Activated CD4-positive, alpha-beta T cell treated with anti-CD3 and anti-CD28 coated beads, Interleukin-2, Interleukin-4, amounts not matched to agents 100 ng/mL and 50 ng/mL, durations not matched to agents 16 hours and 8 hours (primary cell): ENCODE measurements at regions not wholly inside any gene's neighbourhood (a gene's known extent, or its start where the extent isn't known, plus 50 kb on each side); places are given as distances from the start of the nearest gene placed in this dataset.

ENCODE experiments used
- DNase-seq: peaks from one replicate; pipeline ENCODE4 v3.0.0-alpha.2; 2020; ENCODE audit warnings: low spot score

- DNase-seq: no peak
These were observed 662.0 kb upstream of the CDH18 start for GRCh38 chr5:20649966-20650365.

- DNase-seq: no peak
These were observed 661.0 kb upstream of the CDH18 start for GRCh38 chr5:20648981-20649380.

GRCh38 chr5:20636686-20637085 lies 648.7 kb upstream of the CDH18 start:
- no peak for DNase-seq

- no peak for DNase-seq
These were observed 631.6 kb upstream of the CDH18 start for GRCh38 chr5:20619591-20619990.

GRCh38 chr5:20618340-20618739 lies 630.3 kb upstream of the CDH18 start:
- DNase-seq: no peak

GRCh38 chr5:20617841-20618240 lies 629.8 kb upstream of the CDH18 start:
- no peak for DNase-seq

GRCh38 chr5:20615888-20616563 lies 628.0 kb upstream of the CDH18 start:
- DNase-seq: no peak

- DNase-seq: no peak
These were observed 623.6 kb upstream of the CDH18 start for GRCh38 chr5:20611620-20612019.

- no peak for DNase-seq
These were observed 622.7 kb upstream of the CDH18 start for GRCh38 chr5:20610681-20611080.

GRCh38 chr5:20609126-20609525 lies 621.1 kb upstream of the CDH18 start:
- DNase-seq: no peak

- no peak for DNase-seq
These were observed 620.6 kb upstream of the CDH18 start for GRCh38 chr5:20608567-20608966.

- no peak for DNase-seq
These were observed 617.9 kb upstream of the CDH18 start for GRCh38 chr5:20605732-20606525.

- DNase-seq: no peak
These were observed 617.0 kb upstream of the CDH18 start for GRCh38 chr5:20604992-20605391.

GRCh38 chr5:20601678-20602100 lies 613.7 kb upstream of the CDH18 start:
- DNase-seq: no peak

GRCh38 chr5:20590356-20590755 lies 602.4 kb upstream of the CDH18 start:
- DNase-seq: no peak

GRCh38 chr5:20575571-20575970 lies 587.6 kb upstream of the CDH18 start:
- no peak for DNase-seq

GRCh38 chr5:20574576-20574975 lies 586.6 kb upstream of the CDH18 start:
- no peak for DNase-seq

- no peak for DNase-seq
These were observed 584.6 kb upstream of the CDH18 start for GRCh38 chr5:20572614-20573013.

- DNase-seq: no peak
These were observed 582.5 kb upstream of the CDH18 start for GRCh38 chr5:20570486-20570885.

- no peak for DNase-seq
These were observed 574.5 kb upstream of the CDH18 start for GRCh38 chr5:20562544-20562943.

GRCh38 chr5:20559845-20560244 lies 571.8 kb upstream of the CDH18 start:
- no peak for DNase-seq

- no peak for DNase-seq
These were observed 568.2 kb upstream of the CDH18 start for GRCh38 chr5:20556115-20556763.

GRCh38 chr5:20555034-20555433 lies 567.0 kb upstream of the CDH18 start:
- no peak for DNase-seq
